GM04504 (cell line): ENCODE measurements at regions not wholly inside any gene's neighbourhood (a gene's known extent, or its start where the extent isn't known, plus 50 kb on each side); places are given as distances from the start of the nearest gene placed in this dataset.

Experiments
- DNase-seq: peaks from one replicate; pipeline ENCODE4 v3.0.0-alpha.2; 2012; ENCODE audit warnings: low read depth

GRCh38 chr1:81477710-81478109, 323.0 kb upstream of the ADGRL2 start:
- DNase-seq = no peak

GRCh38 chr1:81472387-81472786, 328.3 kb upstream of the ADGRL2 start:
- DNase-seq = no peak

- no peak for DNase-seq
Measured at GRCh38 chr1:81471255-81471654, 329.5 kb upstream of the ADGRL2 start.

- DNase-seq = no peak
Measured at GRCh38 chr1:81470275-81470674, 330.5 kb upstream of the ADGRL2 start.

GRCh38 chr1:81467383-81467782, 333.4 kb upstream of the ADGRL2 start:
- no peak for DNase-seq

- DNase-seq = no peak
Measured at GRCh38 chr1:81466961-81467360, 333.8 kb upstream of the ADGRL2 start.

- no peak for DNase-seq
Measured at GRCh38 chr1:81463936-81464837, 336.5 kb upstream of the ADGRL2 start.

GRCh38 chr1:81459043-81459442, 341.7 kb upstream of the ADGRL2 start:
- no peak for DNase-seq

- DNase-seq = no peak
Measured at GRCh38 chr1:81458186-81458585, 342.5 kb upstream of the ADGRL2 start.

GRCh38 chr1:81455481-81455880, 345.3 kb upstream of the ADGRL2 start:
- no peak for DNase-seq

- no peak for DNase-seq
Measured at GRCh38 chr1:81453971-81454370, 346.8 kb upstream of the ADGRL2 start.

GRCh38 chr1:81453367-81453703, 347.4 kb upstream of the ADGRL2 start:
- DNase-seq = no peak

GRCh38 chr1:81452693-81453366, 347.9 kb upstream of the ADGRL2 start:
- DNase-seq = no peak

GRCh38 chr1:81449786-81450185, 350.9 kb upstream of the ADGRL2 start:
- DNase-seq = no peak

GRCh38 chr1:81446000-81446669, 354.6 kb upstream of the ADGRL2 start:
- no peak for DNase-seq

- DNase-seq = no peak
Measured at GRCh38 chr1:81443288-81443687, 357.4 kb upstream of the ADGRL2 start.

GRCh38 chr1:81439046-81439823, 361.5 kb upstream of the ADGRL2 start:
- DNase-seq = no peak

- no peak for DNase-seq
Measured at GRCh38 chr1:81437649-81438048, 363.1 kb upstream of the ADGRL2 start.

- no peak for DNase-seq
Measured at GRCh38 chr1:81437213-81437612, 363.5 kb upstream of the ADGRL2 start.

GRCh38 chr1:81435175-81435574, 365.6 kb upstream of the ADGRL2 start:
- no peak for DNase-seq

- DNase-seq = no peak
Measured at GRCh38 chr1:81433676-81434075, 367.1 kb upstream of the ADGRL2 start.

GRCh38 chr1:81432654-81433109, 368.1 kb upstream of the ADGRL2 start:
- no peak for DNase-seq
